H9 (cell line): ENCODE measurements at regions not wholly inside any gene's neighbourhood (a gene's known extent, or its start where the extent isn't known, plus 50 kb on each side); places are given as distances from the start of the nearest gene placed in this dataset.

Experiments used
- DNase-seq: peaks from one replicate; pipeline ENCODE4 v3.0.0-alpha.2; 2017
- H2AFZ ChIP-seq: one replicate; pipeline ENCODE4 v1.6.1; 2013; ENCODE audit warnings: mild to moderate bottlenecking, low read length, control low read depth, moderate library complexity
- H2AK5ac ChIP-seq: 2 replicates; pipeline ENCODE4 v1.6.1; 2013; ENCODE audit warnings: low read length, control low read depth, mixed read lengths; ENCODE audit not compliant: insufficient read length
- H2BK120ac ChIP-seq: one replicate; pipeline ENCODE4 v1.6.1; 2013; ENCODE audit warnings: low read depth, mild to moderate bottlenecking, low read length, control low read depth, inconsistent platforms; ENCODE audit not compliant: poor library complexity, severe bottlenecking
- H2BK12ac ChIP-seq: 2 replicates; pipeline ENCODE4 v1.6.1; 2013; ENCODE audit warnings: low read length, control low read depth, mixed read lengths, low read depth; ENCODE audit not compliant: insufficient read length
- H2BK15ac ChIP-seq: 2 replicates; pipeline ENCODE4 v1.6.1; 2013; ENCODE audit warnings: low read depth, low read length, control low read depth
- H2BK20ac ChIP-seq: one replicate; pipeline ENCODE4 v1.6.1; 2013; ENCODE audit warnings: low read depth, mild to moderate bottlenecking, low read length, control low read depth, inconsistent platforms; ENCODE audit not compliant: poor library complexity, severe bottlenecking
- H2BK5ac ChIP-seq: 2 replicates; pipeline ENCODE4 v1.6.1; 2013; ENCODE audit warnings: low read length, control low read depth, mixed read lengths; ENCODE audit not compliant: insufficient read length
- H3K14ac ChIP-seq: 2 replicates; pipeline ENCODE4 v1.6.1; 2013; ENCODE audit warnings: low read length, control low read depth; ENCODE audit not compliant: insufficient read depth
- H3K18ac ChIP-seq: 2 replicates; pipeline ENCODE4 v1.6.1; 2013; ENCODE audit warnings: low read depth, mild to moderate bottlenecking, mixed read lengths, low read length, control low read depth; ENCODE audit not compliant: insufficient read length
- H3K23ac ChIP-seq: 2 replicates; pipeline ENCODE4 v1.6.1; 2013; ENCODE audit warnings: low read length, control low read depth, mixed read lengths, low read depth; ENCODE audit not compliant: insufficient read length
- H3K23me2 ChIP-seq: 2 replicates; pipeline ENCODE4 v1.6.1; 2013; ENCODE audit warnings: low read depth, mild to moderate bottlenecking, mixed read lengths, low read length, control low read depth; ENCODE audit not compliant: insufficient read length, poor library complexity, severe bottlenecking
- H3K27ac ChIP-seq: 2 replicates; pipeline ENCODE4 v1.5.1; 2013; ENCODE audit warnings: low read length, control low read depth, mixed read lengths, low read depth; ENCODE audit not compliant: insufficient read length
- H3K27me3 ChIP-seq: 2 replicates; pipeline ENCODE4 v1.6.1; 2013; ENCODE audit warnings: low read length, control low read depth, inconsistent platforms; ENCODE audit not compliant: insufficient read depth
- H3K4ac ChIP-seq: 2 replicates; pipeline ENCODE4 v1.6.1; 2013; ENCODE audit warnings: low read depth, mild to moderate bottlenecking, control low read depth, inconsistent platforms, low read length, moderate library complexity
- H3K4me1 ChIP-seq: 2 replicates; pipeline ENCODE4 v1.6.1; 2013; ENCODE audit warnings: low read length, control low read depth, inconsistent platforms; ENCODE audit not compliant: insufficient read depth
- H3K4me2 ChIP-seq: 2 replicates; pipeline ENCODE4 v1.6.1; 2013; ENCODE audit warnings: low read length, control low read depth, mixed read lengths; ENCODE audit not compliant: insufficient read length, insufficient read depth
- H3K56ac ChIP-seq: 2 replicates; pipeline ENCODE4 v1.6.1; 2013; ENCODE audit warnings: low read depth, mild to moderate bottlenecking, mixed read lengths, low read length, control low read depth; ENCODE audit not compliant: insufficient read length
- H3K79me1 ChIP-seq: 2 replicates; pipeline ENCODE4 v1.6.1; 2013; ENCODE audit warnings: low read depth, mild to moderate bottlenecking, moderate library complexity, low read length, control low read depth, inconsistent platforms; ENCODE audit not compliant: insufficient read depth, poor library complexity, severe bottlenecking
- H3K79me2 ChIP-seq: 2 replicates; pipeline ENCODE4 v1.6.1; 2013; ENCODE audit warnings: low read length, control low read depth, inconsistent platforms; ENCODE audit not compliant: insufficient read depth
- H3K9ac ChIP-seq: 2 replicates; pipeline ENCODE4 v1.6.1; 2013; ENCODE audit warnings: low read length, control low read depth, mixed read lengths; ENCODE audit not compliant: insufficient read length; ENCODE audit errors: extremely low read depth
- H3K9me3 ChIP-seq: one replicate; pipeline ENCODE4 v1.6.1; 2013; ENCODE audit warnings: low read depth, low read length, inconsistent platforms; ENCODE audit not compliant: control insufficient read depth
- H3T11ph ChIP-seq: one replicate; pipeline ENCODE4 v1.6.1; 2013; ENCODE audit warnings: mild to moderate bottlenecking, low read length, control low read depth, inconsistent platforms
- H4K20me1 ChIP-seq: one replicate; pipeline ENCODE4 v1.6.1; 2013; ENCODE audit not compliant: control insufficient read depth, insufficient read length, insufficient read depth
- H4K5ac ChIP-seq: 2 replicates; pipeline ENCODE4 v1.6.1; 2013; ENCODE audit warnings: low read depth, mild to moderate bottlenecking, mixed read lengths, low read length, control low read depth; ENCODE audit not compliant: insufficient read length
- H4K8ac ChIP-seq: replicated peaks from 2 replicates; pipeline ENCODE4 v1.6.1; 2013; ENCODE audit warnings: low read length, control low read depth, mixed read lengths, low read depth; ENCODE audit not compliant: insufficient read length
- H4K91ac ChIP-seq: 2 replicates; pipeline ENCODE4 v1.6.1; 2013; ENCODE audit warnings: low read depth, mild to moderate bottlenecking, moderate library complexity, mixed read lengths, low read length, control low read depth; ENCODE audit not compliant: insufficient read length
- H3K27ac Mint-ChIP-seq, 3 experiments: 2 replicates in 2 of 3; 3 replicates in 1 of 3; pipeline ENCODE4 v1.8.0; 2020 to 2021; ENCODE audit warnings: mixed read lengths in 3 of 3, mild to moderate bottlenecking in 1 of 3, moderate library complexity in 1 of 3
- H3K27me3 Mint-ChIP-seq: 2 replicates; pipeline ENCODE4 v1.8.0; 2021; ENCODE audit warnings: low read depth, mild to moderate bottlenecking, moderate library complexity, mixed read lengths
- H3K36me3 Mint-ChIP-seq, 3 experiments: 2 replicates in 2 of 3; 3 replicates in 1 of 3; pipeline ENCODE4 v1.8.0; 2020 to 2021; ENCODE audit warnings: low read depth in 3 of 3, mixed read lengths in 3 of 3; ENCODE audit not compliant: insufficient read depth in 1 of 3
- H3K4me1 Mint-ChIP-seq, 2 experiments: 2 replicates each; pipeline ENCODE4 v1.8.0; 2020; ENCODE audit warnings: mixed read lengths in 2 of 2
- H3K4me3 Mint-ChIP-seq, 2 experiments: 2 replicates in 1 of 2; 3 replicates in 1 of 2; pipeline ENCODE4 v1.8.0; 2020 to 2021; ENCODE audit warnings: mild to moderate bottlenecking in 2 of 2, mixed read lengths in 2 of 2, moderate library complexity in 1 of 2
- H3K9me3 Mint-ChIP-seq, 2 experiments: 2 replicates in 1 of 2; 3 replicates in 1 of 2; pipeline ENCODE4 v1.8.0; 2020; ENCODE audit warnings: mild to moderate bottlenecking in 2 of 2, mixed read lengths in 2 of 2, moderate library complexity in 1 of 2
- CTCF ChIP-seq: fragments of 200-600 bp; sonication (generic); conservative IDR thresholded peaks from 3 replicates; pipeline ENCODE4 v1.8.0; 2021; ENCODE audit warnings: antibody characterized with exemption, mild to moderate bottlenecking
- WGBS: extraction: QIAGEN DNeasy Blood & Tissue Kit; methylation state at CpG from one replicate; pipeline ENCODE4 v1.1.7; 2013; ENCODE audit warnings: missing lambda C conversion rate, low lambda C conversion rate, mixed read lengths; ENCODE audit not compliant: insufficient read length; ENCODE audit errors: extremely low coverage; 5-methylcytosine and 5-hydroxymethylcytosine counted together

- H3K9ac ChIP-seq = no peak overlapping the region
- DNase-seq = peak; percentile 38
- WGBS = no CpG with 5 or more reads among the region's 4 CpGs
- Mint-ChIP-seq H3K4me1 (peaks cover 9 to 13% of the 10 kb centered on the region in 2 experiments), H3K27me3 (no peaks in the 10 kb centered on the region), H3K4me3 (no peak overlapping the region), H3K27ac (peak overlapping the region in 1 of 3 experiments; percentile 10; a peak in 2 of 7 replicates), H3K9me3 (no peaks in the 10 kb centered on the region; a peak in 1 of 5 replicates), H3K36me3 (no peaks in the 10 kb centered on the region)
- no peaks in the 10 kb centered on the region for H3K79me2 ChIP-seq
- H3K9me3 ChIP-seq = no peaks in the 10 kb centered on the region
- no peak overlapping the region for H2BK15ac ChIP-seq
- no peak overlapping the region for H3K23ac ChIP-seq
- H4K5ac ChIP-seq = no peak overlapping the region
- no peak overlapping the region for H3K4me2 ChIP-seq
- no peaks in the 10 kb centered on the region; the same call in 1 of the 2 replicates for H3K4me1 ChIP-seq
- no peaks in the 10 kb centered on the region for H3K79me1 ChIP-seq
- H4K91ac ChIP-seq = no peak overlapping the region
- H4K8ac ChIP-seq = no peak overlapping the region
- H2BK120ac ChIP-seq = no peak overlapping the region
- no peak overlapping the region for H3K27ac ChIP-seq
- no peak for TF ChIP-seq CTCF
- H3K23me2 ChIP-seq = no peaks in the 10 kb centered on the region
- H2AFZ ChIP-seq = no peak overlapping the region
- H3K14ac ChIP-seq = no peak overlapping the region
- no peak overlapping the region for H2BK12ac ChIP-seq
- no peaks in the 10 kb centered on the region for H4K20me1 ChIP-seq
- H3K56ac ChIP-seq = no peak overlapping the region
- no peaks in the 10 kb centered on the region for H3K27me3 ChIP-seq
- H3T11ph ChIP-seq = no peak overlapping the region
- H3K18ac ChIP-seq = no peak overlapping the region
- H2BK20ac ChIP-seq = no peak overlapping the region
- H2BK5ac ChIP-seq = no peak overlapping the region
- no peak overlapping the region for H2AK5ac ChIP-seq
- no peak overlapping the region for H3K4ac ChIP-seq
These were observed 115.8 kb downstream of the DRD1 start for GRCh38 chr5:175328176-175328575.
